NCI-H2107 (cell line): ENCODE measurements at regions not wholly inside any gene's neighbourhood (a gene's known extent, or its start where the extent isn't known, plus 50 kb on each side); places are given as distances from the start of the nearest gene placed in this dataset.
"Not testable (repeated sequence)": the region's sequence is repeated elsewhere in the genome, so short reads cannot be mapped to it uniquely, and the experiment has no call there.

Experiments
- DNase-seq: peaks from one replicate; lab custom pipeline; 2025; lab: John Stamatoyannopoulos, UW

- DNase-seq, result no peak
Measured at GRCh38 chr5:174555726-174556125, 168.7 kb upstream of the MSX2 start.

GRCh38 chr5:174556756-174557155 lies 167.6 kb upstream of the MSX2 start:
- DNase-seq, result no peak

- no peak for DNase-seq
Measured at GRCh38 chr5:174558190-174558589, 166.2 kb upstream of the MSX2 start.

GRCh38 chr5:174559141-174559540 lies 165.2 kb upstream of the MSX2 start:
- DNase-seq, result no peak

- no peak for DNase-seq
Measured at GRCh38 chr5:174559566-174560090, 164.8 kb upstream of the MSX2 start.

GRCh38 chr5:174560861-174561260 lies 163.5 kb upstream of the MSX2 start:
- no peak for DNase-seq

GRCh38 chr5:174563040-174563439 lies 161.3 kb upstream of the MSX2 start:
- not testable (repeated sequence) for DNase-seq

GRCh38 chr5:174563899-174564298 lies 160.5 kb upstream of the MSX2 start:
- DNase-seq, result no peak

- DNase-seq, result no peak
Measured at GRCh38 chr5:174567506-174568141, 156.8 kb upstream of the MSX2 start.

- no peak for DNase-seq
Measured at GRCh38 chr5:174570662-174571061, 153.7 kb upstream of the MSX2 start.

- DNase-seq, result no peak
Measured at GRCh38 chr5:174571662-174572397, 152.6 kb upstream of the MSX2 start.

GRCh38 chr5:174572591-174572990 lies 151.8 kb upstream of the MSX2 start:
- DNase-seq, result no peak

- DNase-seq, result no peak
Measured at GRCh38 chr5:174573221-174573994, 151.0 kb upstream of the MSX2 start.

- DNase-seq, result no peak
Measured at GRCh38 chr5:174575043-174575442, 149.3 kb upstream of the MSX2 start.

- no peak for DNase-seq
Measured at GRCh38 chr5:174576042-174576441, 148.3 kb upstream of the MSX2 start.

GRCh38 chr5:174581479-174581878 lies 142.9 kb upstream of the MSX2 start:
- DNase-seq, result no peak

GRCh38 chr5:174581894-174582293 lies 142.5 kb upstream of the MSX2 start:
- DNase-seq, result no peak

- no peak for DNase-seq
Measured at GRCh38 chr5:174583071-174583470, 141.3 kb upstream of the MSX2 start.

GRCh38 chr5:174585472-174585871 lies 138.9 kb upstream of the MSX2 start:
- DNase-seq, result no peak

- not testable (repeated sequence) for DNase-seq
Measured at GRCh38 chr5:174586163-174586562, 138.2 kb upstream of the MSX2 start.

- no peak for DNase-seq
Measured at GRCh38 chr5:174589011-174589410, 135.4 kb upstream of the MSX2 start.

- DNase-seq, result no peak
Measured at GRCh38 chr5:174589599-174589998, 134.8 kb upstream of the MSX2 start.

- no peak for DNase-seq
Measured at GRCh38 chr5:174590820-174591219, 133.6 kb upstream of the MSX2 start.
